NCI-H748 (cell line): ENCODE measurements at regions not wholly inside any gene's neighbourhood (a gene's known extent, or its start where the extent isn't known, plus 50 kb on each side); places are given as distances from the start of the nearest gene placed in this dataset.

Source experiments
- DNase-seq: peaks from one replicate; lab custom pipeline; 2025; ENCODE audit not compliant: unreplicated experiment; lab: John Stamatoyannopoulos, UW

DNA sequence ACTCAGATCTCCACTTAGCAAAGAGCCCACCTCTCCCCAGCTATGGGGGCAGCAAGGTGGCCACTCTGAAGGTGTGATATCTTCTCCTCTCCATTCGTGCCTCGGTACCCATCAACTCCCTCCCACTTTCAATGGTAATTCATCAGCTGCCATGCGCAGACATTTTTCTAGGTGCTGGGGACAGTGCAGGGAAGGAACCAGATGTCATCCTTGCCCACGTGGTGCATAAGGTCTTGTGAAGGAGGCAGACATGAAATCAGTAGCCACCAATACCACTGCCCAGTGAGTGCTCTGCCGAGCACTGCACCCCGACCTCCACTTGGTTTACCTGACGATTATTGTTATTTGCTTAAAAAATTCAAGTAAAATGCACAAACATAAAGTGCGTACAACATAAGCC, 76.3 kb upstream of the CSF3R start:
- DNase-seq: no peak

- no peak for DNase-seq
Observed at GRCh38 chr1:36557041-36558000, 74.6 kb upstream of the CSF3R start.

DNA sequence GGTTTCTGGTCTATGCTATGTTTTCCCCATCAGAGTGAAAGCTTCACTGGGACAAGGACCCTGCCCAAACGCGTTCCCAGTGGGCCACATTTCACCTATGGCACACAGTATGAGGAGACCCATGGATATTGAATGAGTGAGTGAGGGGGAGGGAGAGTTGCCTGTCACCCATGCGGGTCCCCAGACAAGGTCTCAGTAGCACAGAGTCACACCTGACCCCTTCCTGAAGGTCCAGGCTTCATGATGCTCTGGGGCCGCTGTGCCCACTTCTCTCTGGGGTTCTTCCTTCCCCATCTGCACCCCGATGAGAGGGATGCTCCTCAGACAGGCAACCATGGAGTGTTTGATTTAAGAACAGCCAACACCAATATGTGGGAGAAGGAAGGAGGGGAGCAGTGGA, 72.3 kb upstream of the CSF3R start:
- DNase-seq: no peak

DNA sequence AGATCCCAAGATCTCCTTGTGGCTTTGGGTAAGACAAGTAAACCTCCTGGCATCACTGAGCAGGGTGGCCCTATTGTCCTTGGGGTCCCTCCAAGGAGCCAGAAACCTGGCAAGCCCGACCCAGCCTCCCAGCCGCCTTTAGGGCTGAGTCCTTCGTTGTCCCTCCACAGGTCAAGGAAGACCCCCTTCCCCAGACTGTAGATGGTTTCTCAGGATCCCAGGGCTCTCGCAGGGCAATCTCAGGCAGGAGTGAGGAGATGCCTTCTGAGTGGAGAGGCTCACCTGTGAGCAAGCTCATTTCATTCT, 71.6 kb upstream of the CSF3R start:
- no peak for DNase-seq

DNA sequence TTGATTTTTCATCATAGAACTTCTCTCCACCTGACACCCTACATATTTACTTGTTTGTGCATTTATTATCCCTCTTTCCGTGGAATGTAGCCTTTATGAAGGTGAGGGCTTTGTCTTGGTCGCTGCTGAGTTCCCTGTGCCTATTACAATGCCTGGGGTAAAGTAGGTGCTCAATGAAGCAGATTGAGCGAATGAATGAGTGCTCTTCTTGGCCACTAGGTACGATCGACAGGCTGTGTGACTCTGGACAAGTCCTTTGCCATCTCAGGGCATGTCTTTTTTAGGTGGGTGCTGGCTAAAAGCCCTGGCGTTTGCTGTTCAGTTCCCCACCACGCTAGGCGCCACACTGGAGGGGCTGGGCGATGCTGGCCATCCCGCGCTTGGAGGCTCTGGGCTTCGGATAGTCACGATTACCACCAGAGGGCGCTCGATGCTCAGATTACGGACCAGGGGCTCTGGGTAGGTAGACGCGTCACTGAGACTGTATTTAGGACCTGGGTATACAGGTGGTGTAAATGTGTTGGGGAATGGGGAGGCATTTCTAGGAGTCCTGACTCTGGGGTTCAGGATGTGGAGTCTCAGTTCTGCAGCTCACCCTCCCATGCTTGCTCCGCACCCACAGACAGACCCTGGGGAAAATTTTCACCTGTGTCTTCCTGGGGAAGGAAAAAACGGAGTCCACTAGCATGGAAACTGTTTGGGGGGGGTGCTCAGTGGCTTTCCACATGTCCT, 71.0 kb upstream of the CSF3R start:
- peak; percentile 69 for DNase-seq

GRCh38 chr1:36542962-36543515, 60.3 kb upstream of the CSF3R start:
- DNase-seq: peak; percentile 5

GRCh38 chr1:36542024-36542961, 59.6 kb upstream of the CSF3R start:
- peak; percentile 4 for DNase-seq

- DNase-seq: no peak
Observed at GRCh38 chr1:36540056-36540455, 57.3 kb upstream of the CSF3R start.

- DNase-seq: no peak
Observed at GRCh38 chr1:36539526-36539925, 56.8 kb upstream of the CSF3R start.

DNA sequence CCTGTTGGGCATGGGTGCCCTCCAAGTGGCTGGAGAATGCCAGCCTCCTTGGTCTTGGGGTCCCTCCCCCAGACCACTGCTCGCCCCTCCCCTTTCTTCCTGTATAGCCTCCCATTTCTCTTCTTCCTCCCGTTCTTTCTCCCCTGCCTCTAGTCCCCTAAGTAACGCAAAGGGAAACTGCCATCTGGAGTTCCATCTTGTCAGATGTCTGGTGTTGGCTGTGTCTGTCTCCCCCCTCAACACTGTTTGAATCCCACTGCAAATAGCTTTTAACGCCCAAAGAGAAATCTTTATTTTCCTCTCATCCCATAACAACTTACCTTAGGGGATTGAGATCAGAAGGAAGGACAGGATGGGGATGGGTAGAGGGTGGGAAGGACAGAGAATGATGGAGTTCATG, 55.3 kb upstream of the CSF3R start:
- DNase-seq: no peak

DNA sequence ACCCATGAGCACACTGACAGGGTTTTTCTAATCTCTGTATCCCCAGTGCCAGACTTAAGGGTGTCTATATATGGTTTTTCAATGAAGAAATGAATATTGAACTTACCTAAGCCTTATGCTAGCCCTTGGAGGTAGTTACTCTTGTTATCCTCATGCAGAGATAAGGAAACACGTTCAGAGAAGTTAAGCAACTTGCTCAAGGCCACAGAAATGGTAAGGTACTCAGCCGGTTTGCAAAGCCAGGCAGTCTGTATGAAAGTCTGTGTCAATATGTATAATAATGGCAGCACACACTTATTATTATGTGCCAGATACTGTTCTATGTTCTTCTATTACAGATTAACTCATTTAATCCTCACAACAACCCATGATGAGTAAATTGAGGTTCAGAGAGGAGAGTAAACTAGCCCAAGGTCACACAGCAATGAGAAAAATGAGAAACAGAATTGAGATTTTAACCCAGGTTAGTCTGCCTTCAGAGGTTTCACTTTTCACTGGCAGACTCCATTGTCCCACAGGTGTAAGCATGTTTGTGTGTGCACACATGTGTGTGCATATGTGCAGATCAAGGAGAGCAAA, 54.6 kb upstream of the CSF3R start:
- DNase-seq: no peak

GRCh38 chr1:36536727-36537126, 54.0 kb upstream of the CSF3R start:
- DNase-seq: no peak

- DNase-seq: no peak
Observed at GRCh38 chr1:36534711-36535412, 52.1 kb upstream of the CSF3R start.

DNA sequence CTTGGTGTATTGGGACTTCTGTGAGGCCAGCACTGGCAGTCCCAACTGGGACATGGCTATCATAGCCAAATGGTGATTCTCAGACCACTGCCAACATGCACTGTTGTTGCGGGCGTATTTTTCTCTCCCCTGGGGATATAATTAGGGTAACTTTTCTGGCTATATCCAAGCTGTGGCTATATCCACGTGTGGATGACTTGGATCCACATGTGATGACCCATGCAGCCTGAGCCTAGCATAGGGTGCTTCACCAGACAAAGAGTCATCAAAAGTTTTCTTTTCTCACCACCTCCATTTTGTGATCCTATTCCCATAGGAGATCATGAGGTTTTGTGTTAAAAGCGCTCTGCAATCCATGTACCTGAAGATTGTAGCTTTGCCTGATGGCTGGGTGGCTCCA, 51.2 kb upstream of the CSF3R start:
- no peak for DNase-seq

DNA sequence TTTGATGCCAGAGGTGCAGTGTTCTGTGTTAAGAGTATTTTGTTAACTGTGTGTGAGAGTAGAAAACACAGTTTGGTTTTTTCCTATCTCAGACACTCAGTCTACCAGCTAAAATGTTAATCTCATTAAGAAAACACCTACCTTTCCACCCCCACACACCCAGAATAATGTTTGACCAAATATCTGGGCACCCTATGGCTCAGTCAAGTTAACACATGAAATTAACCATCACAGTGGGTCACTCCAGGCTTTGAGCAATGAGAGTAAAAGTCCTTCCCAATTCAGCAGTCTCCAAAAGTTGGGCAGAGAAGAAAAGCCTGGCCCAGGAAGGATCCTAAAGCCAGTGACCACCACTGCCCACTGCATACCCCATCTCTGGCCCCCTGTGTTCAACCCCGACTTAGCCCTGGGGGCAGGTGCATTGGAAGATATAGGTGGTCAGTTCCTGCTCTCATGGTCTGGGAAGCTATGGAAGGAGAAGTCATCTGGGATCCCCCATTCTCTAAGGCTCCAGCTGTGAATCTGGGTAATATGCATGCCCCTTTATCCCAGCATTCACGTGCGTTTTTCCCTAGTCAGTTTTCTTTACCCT, 50.2 kb upstream of the CSF3R start:
- no peak for DNase-seq
